Esophagus (tissue), 2 donors: ENCODE measurements at regions not wholly inside any gene's neighbourhood (a gene's known extent, or its start where the extent isn't known, plus 50 kb on each side); places are given as distances from the start of the nearest gene placed in this dataset.
A peak's percentile ranks its signal among the peaks of the same experiment; 100 is the strongest.

Experiments used
- H3K27ac ChIP-seq, 2 donors: one replicate each; pipeline ENCODE4 v1.5.1; 2013; ENCODE audit warnings: low read depth in 2 of 2, mild to moderate bottlenecking in 2 of 2, inconsistent platforms in 1 of 2, low read length in 1 of 2, moderate library complexity in 1 of 2
- H3K27me3 ChIP-seq, 2 donors: one replicate each; pipeline ENCODE4 v1.6.1; 2013; ENCODE audit warnings: low read length in 2 of 2, control low read depth in 1 of 2, mild to moderate bottlenecking in 1 of 2; ENCODE audit not compliant: insufficient read depth in 2 of 2, control insufficient read depth in 1 of 2
- H3K36me3 ChIP-seq, 2 donors: one replicate each; pipeline ENCODE4 v1.6.1; 2013; ENCODE audit warnings: low read length in 1 of 2; ENCODE audit not compliant: control insufficient read depth in 2 of 2, insufficient read depth in 2 of 2
- H3K4me1 ChIP-seq, 2 donors: one replicate each; pipeline ENCODE4 v1.6.1; 2013; ENCODE audit warnings: low read length in 1 of 2; ENCODE audit not compliant: control insufficient read depth in 2 of 2, insufficient read depth in 2 of 2
- H3K4me3 ChIP-seq, 2 donors: one replicate each; pipeline ENCODE4 v1.5.1; 2013; ENCODE audit warnings: low read length in 2 of 2, mild to moderate bottlenecking in 2 of 2, low read depth in 1 of 2, moderate library complexity in 1 of 2
- H3K9me3 ChIP-seq, 2 donors: one replicate each; pipeline ENCODE4 v1.6.1; 2013; ENCODE audit warnings: mild to moderate bottlenecking in 2 of 2, low read depth in 1 of 2, low read length in 1 of 2, moderate library complexity in 1 of 2; ENCODE audit not compliant: control insufficient read depth in 2 of 2, insufficient read depth in 1 of 2
- WGBS, 2 donors: extraction: QIAGEN DNeasy Blood & Tissue Kit; methylation state at CpG; one replicate each; pipeline ENCODE4 v1.1.7; 2013; 5-methylcytosine and 5-hydroxymethylcytosine counted together
- donor health status: healthy with polysubstance abuse.
- donor health status: Bipolar disorder and iron deficiency.

GRCh38 chr1:207971331-207972219 lies 60.6 kb upstream of the CD34 start:
- Histone ChIP-seq H3K36me3 (no peaks in the 10 kb centered on the region), H3K27ac (no peak overlapping the region), H3K9me3 (no peaks in the 10 kb centered on the region), H3K27me3 (no peaks in the 10 kb centered on the region), H3K4me1 (no peaks in the 10 kb centered on the region), H3K4me3 (no peak overlapping the region)
- 77 to 79% methylated on average over 10 of the region's 10 CpGs for WGBS, 2 donors

- H3K27ac ChIP-seq, result no peak overlapping the region
- no peaks in the 10 kb centered on the region for H3K27me3 ChIP-seq
- no peaks in the 10 kb centered on the region for H3K36me3 ChIP-seq
- H3K4me3 ChIP-seq, result no peak overlapping the region
- 64 to 72% methylated on average over 16 of the region's 16 CpGs for WGBS, 2 donors
- H3K4me1 ChIP-seq, result no peaks in the 10 kb centered on the region
- H3K9me3 ChIP-seq, result no peaks in the 10 kb centered on the region
These were observed 59.7 kb upstream of the CD34 start for GRCh38 chr1:207970329-207971233.

GRCh38 chr1:207969528-207969927 lies 58.6 kb upstream of the CD34 start:
- WGBS, 2 donors, result 95 to 96% methylated on average over 2 of the region's 2 CpGs
- H3K27ac ChIP-seq, result no peak overlapping the region
- H3K4me3 ChIP-seq, result no peak overlapping the region
- H3K27me3 ChIP-seq, result no peaks in the 10 kb centered on the region
- no peaks in the 10 kb centered on the region for H3K4me1 ChIP-seq
- H3K36me3 ChIP-seq, result no peaks in the 10 kb centered on the region
- H3K9me3 ChIP-seq, result no peaks in the 10 kb centered on the region

GRCh38 chr1:207968521-207969009 lies 57.6 kb upstream of the CD34 start:
- Histone ChIP-seq H3K27me3 (no peaks in the 10 kb centered on the region), H3K4me3 (no peak overlapping the region), H3K36me3 (no peaks in the 10 kb centered on the region), H3K4me1 (peaks cover 0 to 4% of the 10 kb centered on the region in 2 donors), H3K27ac (no peak overlapping the region), H3K9me3 (no peaks in the 10 kb centered on the region)
- 62 to 70% methylated on average over 5 of the region's 5 CpGs for WGBS, 2 donors

- H3K9me3 ChIP-seq, result no peaks in the 10 kb centered on the region
- 92% methylated on average over 2 of the region's 2 CpGs for WGBS, 2 donors
- no peak overlapping the region for H3K4me3 ChIP-seq
- H3K27me3 ChIP-seq, result no peaks in the 10 kb centered on the region
- no peak overlapping the region for H3K27ac ChIP-seq
- H3K4me1 ChIP-seq, result peaks cover 0 to 6% of the 10 kb centered on the region in 2 donors
- no peaks in the 10 kb centered on the region for H3K36me3 ChIP-seq
These were observed 56.8 kb upstream of the CD34 start for GRCh38 chr1:207967703-207968102.

- H3K4me1 ChIP-seq, result peaks cover 0 to 9% of the 10 kb centered on the region in 2 donors
- H3K9me3 ChIP-seq, result no peaks in the 10 kb centered on the region
- 87 to 95% methylated on average over 5 of the region's 5 CpGs for WGBS, 2 donors
These were observed 55.6 kb upstream of the CD34 start for GRCh38 chr1:207966521-207966920.

GRCh38 chr1:207965392-207966387 lies 54.8 kb upstream of the CD34 start:
- Histone ChIP-seq H3K4me3 (no peak overlapping the region), H3K4me1 (peaks cover 0 to 9% of the 10 kb centered on the region in 2 donors), H3K27ac (no peak overlapping the region), H3K9me3 (no peaks in the 10 kb centered on the region), H3K36me3 (no peaks in the 10 kb centered on the region), H3K27me3 (no peaks in the 10 kb centered on the region)
- WGBS, 2 donors, result 65 to 71% methylated on average over 9 of the region's 9 CpGs

More at GRCh38 chr1:207966521-207966920, 55.6 kb upstream of the CD34 start:
- H3K4me3 ChIP-seq, result no peak overlapping the region
- H3K27ac ChIP-seq, result no peak overlapping the region
- no peaks in the 10 kb centered on the region for H3K36me3 ChIP-seq
- no peaks in the 10 kb centered on the region for H3K27me3 ChIP-seq

DNA sequence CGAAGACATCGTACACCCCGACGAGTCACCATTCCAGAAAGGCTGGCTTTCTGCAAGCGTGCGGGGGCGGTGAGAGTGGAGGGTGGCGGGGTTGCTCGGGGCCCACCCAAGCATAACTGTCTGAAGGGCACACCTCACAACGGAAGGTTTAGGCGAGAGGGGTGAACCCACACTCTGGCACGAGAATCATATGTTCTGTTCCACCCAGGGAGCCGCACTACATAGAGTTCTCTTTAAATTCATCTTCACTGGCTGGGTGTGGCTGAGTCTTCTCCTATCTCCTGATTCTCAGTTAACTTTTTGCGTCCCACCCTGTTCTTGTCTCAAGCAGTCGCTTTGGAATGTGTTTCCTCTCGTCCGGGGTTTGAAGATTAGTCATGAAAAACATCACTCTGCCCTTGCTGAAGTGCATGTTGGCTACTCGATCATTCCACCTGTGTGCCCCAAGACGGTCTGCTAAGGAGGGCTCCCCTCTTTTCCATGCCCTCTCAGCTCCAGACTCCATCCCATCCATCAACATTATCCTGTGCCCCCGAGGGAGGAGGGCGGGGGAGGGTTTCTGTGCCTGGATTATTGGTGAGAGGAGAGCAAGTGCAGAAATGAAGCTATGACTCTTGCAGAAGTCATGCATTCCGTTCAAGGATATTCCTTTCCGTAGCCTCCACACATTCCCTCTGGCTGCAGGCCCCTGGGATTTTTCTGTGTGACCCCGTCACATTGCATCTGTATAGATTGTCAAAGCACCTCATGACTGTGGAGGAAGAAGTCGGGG lies 53.5 kb upstream of the CD34 start:
- Histone ChIP-seq H3K27ac (peak overlapping the region; percentile 80 to 87), H3K27me3 (no peaks in the 10 kb centered on the region), H3K36me3 (no peaks in the 10 kb centered on the region), H3K9me3 (no peaks in the 10 kb centered on the region), H3K4me1 (peaks cover 0 to 11% of the 10 kb centered on the region in 2 donors), H3K4me3 (peak overlapping the region in 1 of 2 donors; percentile 43)
- WGBS, 2 donors, result 48 to 58% methylated on average over 25 of the region's 25 CpGs
